MG63 (cell line): ENCODE measurements at regions not wholly inside any gene's neighbourhood (a gene's known extent, or its start where the extent isn't known, plus 50 kb on each side); places are given as distances from the start of the nearest gene placed in this dataset.

ENCODE experiments used
- DNase-seq: peaks from one replicate; pipeline ENCODE4 v3.0.0-alpha.2; 2020
- H3K27me3 ChIP-seq: fragments of 250-450 bp; sonication (Bioruptor Pico); 2 replicates; pipeline ENCODE4 v1.5.1; 2020; ENCODE audit warnings: mild to moderate bottlenecking, moderate library complexity
- H3K36me3 ChIP-seq: fragments of 250-450 bp; sonication (Bioruptor Pico); 2 replicates; pipeline ENCODE4 v1.5.1; 2020; ENCODE audit warnings: mild to moderate bottlenecking, moderate library complexity
- H3K4me3 ChIP-seq: fragments of 250-450 bp; sonication (Bioruptor Pico); 2 replicates; pipeline ENCODE4 v1.5.1; 2020; ENCODE audit warnings: mild to moderate bottlenecking, moderate library complexity
- H3K9me3 ChIP-seq: fragments of 250-450 bp; sonication (Bioruptor Pico); 2 replicates; pipeline ENCODE4 v1.5.1; 2020; ENCODE audit warnings: mild to moderate bottlenecking, moderate library complexity

- H3K36me3 ChIP-seq: no peaks in the 10 kb centered on the region
- no peak overlapping the region for H3K4me3 ChIP-seq
- DNase-seq: no peak
- H3K9me3 ChIP-seq: no peaks in the 10 kb centered on the region
- no peaks in the 10 kb centered on the region for H3K27me3 ChIP-seq
Measured at GRCh38 chr20:21920211-21920610, 214.7 kb downstream of the PAX1 start.

DNA sequence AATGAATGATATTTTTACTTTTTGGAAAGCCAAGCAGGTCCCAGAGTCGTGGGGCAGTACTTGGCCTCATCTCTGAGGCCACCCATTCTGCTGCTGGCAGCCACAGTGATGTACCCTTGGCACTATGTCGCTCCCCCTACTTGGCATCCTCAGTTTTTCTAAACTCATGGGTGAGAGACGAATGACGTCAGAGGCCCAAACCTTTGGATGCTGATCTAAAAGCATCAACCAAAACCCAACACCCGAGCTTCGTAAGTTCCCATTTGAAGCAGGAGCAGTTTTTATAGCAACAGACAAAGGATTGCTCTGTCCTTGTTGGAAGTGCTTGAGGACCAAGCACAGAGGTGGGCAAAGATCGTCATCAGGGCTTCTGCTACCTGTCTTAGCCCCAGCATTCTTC is 212.9 kb downstream of the PAX1 start:
- Histone ChIP-seq H3K9me3 (no peaks in the 10 kb centered on the region), H3K27me3 (no peaks in the 10 kb centered on the region), H3K36me3 (no peaks in the 10 kb centered on the region), H3K4me3 (no peak overlapping the region)
- DNase-seq: no peak

DNA sequence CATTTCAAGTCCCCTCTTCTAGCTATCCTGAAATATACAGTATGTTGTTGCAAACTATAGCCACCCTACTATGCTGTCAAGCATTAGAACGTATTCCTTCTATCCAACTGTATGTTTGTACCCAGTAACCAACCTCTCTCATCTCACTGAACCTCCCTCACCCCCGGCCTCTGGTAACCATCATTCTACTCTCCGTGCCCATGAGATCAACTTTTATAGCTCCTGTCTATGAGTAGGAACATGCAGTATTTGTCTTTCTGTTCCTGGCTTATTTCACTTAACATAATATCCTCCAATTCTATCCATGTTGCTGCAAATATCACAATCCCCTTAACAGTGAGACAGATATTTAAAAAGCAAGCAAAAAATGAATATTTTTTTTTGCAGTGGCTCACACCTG is 196.9 kb downstream of the PAX1 start:
- Histone ChIP-seq H3K36me3 (no peaks in the 10 kb centered on the region), H3K9me3 (no peaks in the 10 kb centered on the region), H3K4me3 (no peak overlapping the region), H3K27me3 (no peaks in the 10 kb centered on the region)
- no peak for DNase-seq

GRCh38 chr20:21901470-21902275 is 196.2 kb downstream of the PAX1 start:
- Histone ChIP-seq H3K9me3 (no peaks in the 10 kb centered on the region), H3K27me3 (no peaks in the 10 kb centered on the region), H3K36me3 (no peaks in the 10 kb centered on the region), H3K4me3 (no peak overlapping the region)
- peak; percentile 20 for DNase-seq

DNA sequence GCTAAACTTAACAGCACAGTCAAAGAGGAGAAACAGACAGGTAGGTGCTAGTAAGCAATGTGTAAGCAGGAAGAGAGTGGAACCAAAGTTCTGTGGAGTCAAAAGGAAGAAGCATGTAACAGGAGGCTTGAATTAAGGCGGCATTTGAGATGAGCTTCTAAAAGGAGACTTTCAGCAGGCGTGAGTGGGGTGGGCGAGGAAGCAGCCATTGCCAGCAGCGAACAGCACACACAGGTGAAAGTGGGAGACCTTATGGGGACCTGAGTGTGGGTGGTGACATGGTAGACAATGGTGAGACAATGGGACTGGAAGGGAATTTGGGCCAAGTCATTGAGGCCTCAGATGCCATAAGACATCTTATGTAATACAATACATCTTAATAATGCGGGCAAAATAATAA is 195.0 kb downstream of the PAX1 start:
- no peak for DNase-seq
- Histone ChIP-seq H3K9me3 (no peaks in the 10 kb centered on the region), H3K27me3 (no peaks in the 10 kb centered on the region), H3K36me3 (no peaks in the 10 kb centered on the region), H3K4me3 (no peak overlapping the region)

DNA sequence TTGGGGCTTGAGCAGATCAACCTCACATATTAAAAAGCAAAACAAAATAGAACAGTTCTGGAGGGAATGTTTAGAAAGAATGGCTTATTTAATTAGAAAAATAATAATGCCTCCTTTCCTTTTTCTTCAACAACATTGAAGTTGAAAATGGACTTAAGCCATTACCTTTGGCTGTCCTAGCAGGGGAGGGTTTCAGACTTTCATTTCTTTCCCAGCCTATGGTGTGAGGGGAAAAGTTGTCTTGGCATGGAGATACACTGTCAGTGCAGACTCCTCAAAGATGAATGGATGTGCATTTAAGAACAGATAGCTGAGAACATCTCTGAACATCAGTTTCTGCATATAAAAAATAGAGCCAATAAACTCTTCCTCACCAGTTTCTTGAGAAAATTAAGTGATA is 169.5 kb downstream of the PAX1 start:
- no peaks in the 10 kb centered on the region for H3K9me3 ChIP-seq
- H3K27me3 ChIP-seq: no peaks in the 10 kb centered on the region
- H3K4me3 ChIP-seq: no peak overlapping the region
- H3K36me3 ChIP-seq: no peaks in the 10 kb centered on the region
- no peak for DNase-seq

- no peak for DNase-seq
- Histone ChIP-seq H3K27me3 (no peaks in the 10 kb centered on the region), H3K9me3 (no peaks in the 10 kb centered on the region), H3K4me3 (no peak overlapping the region), H3K36me3 (no peaks in the 10 kb centered on the region)
Measured at GRCh38 chr20:21874127-21874526, 168.7 kb downstream of the PAX1 start.

DNA sequence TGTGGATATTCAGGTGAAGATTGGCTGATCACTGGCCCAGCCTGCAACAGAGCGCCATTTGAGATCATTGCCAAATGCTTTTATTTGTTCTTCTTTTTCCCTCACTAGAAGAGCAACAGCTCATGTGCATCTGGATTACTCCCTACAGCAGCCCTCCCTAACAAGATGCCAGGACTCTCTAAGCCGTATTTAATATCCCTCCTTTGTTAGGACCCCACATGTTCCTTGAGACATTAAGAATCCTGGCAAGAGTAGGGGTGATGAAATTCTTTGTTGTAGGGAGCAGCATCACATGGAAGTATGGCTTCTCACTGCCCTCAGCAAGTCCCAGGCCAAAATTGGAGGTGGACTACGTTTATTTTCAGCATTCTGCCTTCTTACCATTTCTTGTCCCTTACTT is 167.8 kb downstream of the PAX1 start:
- Histone ChIP-seq H3K36me3 (no peaks in the 10 kb centered on the region), H3K4me3 (no peak overlapping the region), H3K9me3 (no peaks in the 10 kb centered on the region), H3K27me3 (no peaks in the 10 kb centered on the region)
- no peak for DNase-seq

GRCh38 chr20:21867811-21868210 is 162.3 kb downstream of the PAX1 start:
- Histone ChIP-seq H3K27me3 (no peaks in the 10 kb centered on the region), H3K36me3 (no peaks in the 10 kb centered on the region), H3K9me3 (no peaks in the 10 kb centered on the region), H3K4me3 (no peak overlapping the region)
- DNase-seq: no peak

DNA sequence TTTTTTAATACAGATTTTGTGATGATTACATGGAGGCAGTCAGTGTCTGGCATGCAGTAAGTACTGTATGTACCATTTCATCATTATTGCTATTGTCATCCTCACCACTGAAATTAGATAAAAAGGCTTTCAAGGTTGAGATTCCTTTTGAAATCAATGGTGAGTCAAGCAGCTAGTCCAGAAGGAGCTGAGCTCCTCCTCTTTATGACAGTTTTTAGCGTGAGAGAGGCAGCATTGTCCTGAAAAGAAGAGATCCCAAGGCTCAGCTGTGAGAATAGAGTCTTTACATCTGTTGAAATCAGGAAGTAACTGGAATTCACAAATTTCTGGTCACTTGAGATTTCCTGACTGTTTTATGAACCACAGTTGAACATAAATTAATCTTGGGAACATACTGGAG is 161.9 kb downstream of the PAX1 start:
- Histone ChIP-seq H3K4me3 (no peak overlapping the region), H3K27me3 (no peaks in the 10 kb centered on the region), H3K9me3 (no peaks in the 10 kb centered on the region), H3K36me3 (no peaks in the 10 kb centered on the region)
- no peak for DNase-seq

DNA sequence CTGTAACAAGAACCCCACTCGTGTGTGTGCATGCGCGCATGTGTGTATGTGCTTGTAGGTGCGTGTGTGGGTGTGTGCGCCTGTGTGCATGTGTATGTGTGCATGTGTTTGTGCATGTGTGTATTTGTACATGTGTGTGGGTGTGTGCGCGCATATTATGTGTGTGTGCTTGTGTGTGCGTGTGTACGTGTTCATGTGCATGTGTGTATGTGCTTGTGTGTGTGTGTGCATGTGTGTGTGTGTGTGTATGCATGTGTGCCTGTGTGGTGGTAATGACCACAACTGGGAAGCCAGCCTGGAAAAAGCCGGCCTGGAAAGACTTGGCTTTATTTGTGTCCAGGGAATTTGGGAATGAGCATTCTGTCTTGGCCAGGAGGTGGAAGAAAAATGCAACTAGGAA is 157.5 kb downstream of the PAX1 start:
- Histone ChIP-seq H3K4me3 (no peak overlapping the region), H3K27me3 (no peaks in the 10 kb centered on the region), H3K9me3 (no peaks in the 10 kb centered on the region), H3K36me3 (no peaks in the 10 kb centered on the region)
- no peak for DNase-seq

DNA sequence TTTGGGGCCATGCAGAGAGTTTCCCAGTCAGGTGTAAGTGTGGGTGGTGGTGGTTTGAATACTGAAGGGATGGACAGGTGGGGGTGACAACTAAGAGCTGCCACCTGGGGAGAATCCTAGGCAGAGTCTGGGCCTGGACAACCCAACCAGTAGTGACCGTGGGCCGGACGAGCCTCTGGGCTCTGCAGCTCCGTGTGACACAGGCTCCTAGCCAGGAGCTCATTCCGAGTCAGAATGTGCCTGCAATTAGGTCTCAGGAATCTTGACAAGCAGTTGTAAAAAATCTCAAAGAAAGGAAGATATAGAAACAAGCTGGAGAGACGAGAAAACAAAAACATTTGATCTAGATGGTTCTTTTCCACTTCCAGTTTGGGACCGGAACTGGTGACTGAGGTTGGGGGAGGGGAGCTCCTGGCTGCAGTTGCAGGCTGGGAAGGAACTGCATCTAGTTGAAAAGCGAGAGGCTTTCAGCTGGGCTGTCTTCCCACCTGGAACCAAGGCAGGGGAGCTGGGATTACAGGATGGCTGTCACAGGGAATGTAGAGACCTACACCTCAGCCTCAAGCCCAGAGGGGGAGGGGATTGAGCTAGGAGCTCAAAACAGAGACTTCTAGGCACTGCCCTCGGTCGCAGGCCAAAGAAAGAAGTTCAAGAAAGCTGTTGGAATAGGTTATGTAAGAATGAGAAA is 156.9 kb downstream of the PAX1 start:
- H3K27me3 ChIP-seq: no peaks in the 10 kb centered on the region
- no peak for DNase-seq
- no peaks in the 10 kb centered on the region for H3K36me3 ChIP-seq
- no peak overlapping the region for H3K4me3 ChIP-seq
- no peaks in the 10 kb centered on the region for H3K9me3 ChIP-seq

- DNase-seq: no peak
- H3K27me3 ChIP-seq: no peaks in the 10 kb centered on the region
- no peaks in the 10 kb centered on the region for H3K36me3 ChIP-seq
- no peaks in the 10 kb centered on the region for H3K9me3 ChIP-seq
- H3K4me3 ChIP-seq: no peak overlapping the region
Measured at GRCh38 chr20:21840991-21841390, 135.5 kb downstream of the PAX1 start.

DNA sequence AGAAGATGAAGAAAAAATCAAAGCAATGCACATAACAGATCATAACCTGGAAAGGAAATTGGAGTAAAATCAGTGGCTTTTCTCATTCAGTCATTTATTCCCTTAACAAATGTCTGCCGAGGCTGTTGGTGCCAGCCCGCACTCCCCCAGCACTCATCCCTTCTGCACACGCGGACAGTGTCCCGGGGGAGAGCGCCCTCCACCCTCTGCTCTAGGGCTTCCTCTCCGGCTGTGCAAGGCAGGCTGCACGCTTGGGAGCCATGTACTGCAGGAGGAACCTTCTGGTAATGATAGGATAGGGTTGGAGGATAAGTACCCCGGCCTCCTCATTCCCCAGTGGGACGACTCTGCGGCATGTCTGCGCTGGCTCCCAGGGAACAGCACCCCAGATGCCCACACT is 134.5 kb downstream of the PAX1 start:
- Histone ChIP-seq H3K4me3 (no peak overlapping the region), H3K9me3 (no peaks in the 10 kb centered on the region)
- no peak for DNase-seq

GRCh38 chr20:21836346-21836745 is 130.9 kb downstream of the PAX1 start:
- Histone ChIP-seq H3K9me3 (no peaks in the 10 kb centered on the region), H3K4me3 (no peak overlapping the region), H3K36me3 (no peaks in the 10 kb centered on the region), H3K27me3 (no peaks in the 10 kb centered on the region)
- DNase-seq: no peak

More for the DNA sequence above, 134.5 kb downstream of the PAX1 start:
- no peaks in the 10 kb centered on the region for H3K36me3 ChIP-seq
- no peaks in the 10 kb centered on the region for H3K27me3 ChIP-seq

GRCh38 chr20:21835042-21835441 is 129.6 kb downstream of the PAX1 start:
- Histone ChIP-seq H3K36me3 (no peaks in the 10 kb centered on the region), H3K9me3 (no peaks in the 10 kb centered on the region), H3K27me3 (no peaks in the 10 kb centered on the region), H3K4me3 (no peak overlapping the region)
- no peak for DNase-seq

GRCh38 chr20:21832442-21833385 is 127.2 kb downstream of the PAX1 start:
- Histone ChIP-seq H3K36me3 (no peaks in the 10 kb centered on the region), H3K9me3 (no peaks in the 10 kb centered on the region), H3K27me3 (no peaks in the 10 kb centered on the region), H3K4me3 (no peak overlapping the region)
- DNase-seq: peak; percentile 11
